HG03139 (cell line): ENCODE measurements at regions not wholly inside any gene's neighbourhood (a gene's known extent, or its start where the extent isn't known, plus 50 kb on each side); places are given as distances from the start of the nearest gene placed in this dataset.

Experiments used
- ATAC-seq: cut with Tn5 transposase; IDR thresholded peaks from one replicate; pipeline ENCODE4 v1.9.1; 2021; ENCODE audit not compliant: unreplicated experiment

DNA sequence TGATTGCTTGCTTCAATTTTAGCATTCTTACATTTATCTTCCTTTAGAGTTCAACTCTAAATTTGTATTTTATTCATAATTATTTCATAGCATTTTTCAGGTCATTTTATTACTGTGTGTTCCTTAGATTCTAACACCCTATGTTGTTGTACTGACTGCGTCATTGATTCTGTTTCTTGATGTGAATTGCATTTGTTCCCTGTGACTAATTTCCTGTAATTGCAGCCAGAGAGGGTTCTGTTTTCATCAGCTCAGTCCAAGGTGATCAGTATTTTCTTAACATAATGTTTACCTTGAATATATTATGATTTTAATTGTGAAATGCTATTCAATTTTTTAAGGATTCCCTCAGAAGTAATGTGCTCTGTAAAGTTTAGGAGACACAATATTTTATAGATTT, 970.2 kb upstream of the PIK3C3 start:
- ATAC-seq, result no peak

DNA sequence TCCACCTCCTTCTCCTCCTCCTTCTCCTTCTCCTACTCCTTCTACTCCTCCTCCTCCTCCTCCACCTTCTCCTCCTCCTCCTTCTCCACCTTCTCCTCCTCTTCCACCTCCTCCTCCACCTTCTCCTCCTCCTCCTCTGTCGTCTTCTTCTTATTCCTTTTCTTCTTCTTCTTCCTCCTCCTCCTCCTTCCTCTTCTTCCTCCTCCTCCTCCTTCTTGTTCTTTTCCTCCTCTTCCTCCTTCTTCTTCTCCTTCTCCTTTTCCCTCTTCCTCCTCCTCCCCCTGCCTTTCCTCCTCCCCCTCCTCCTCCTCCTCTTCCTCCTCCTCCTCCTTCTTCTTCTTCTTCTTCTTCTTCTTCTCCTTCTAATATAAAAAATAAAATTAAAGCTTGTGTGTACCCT, 971.2 kb upstream of the PIK3C3 start:
- no peak for ATAC-seq

DNA sequence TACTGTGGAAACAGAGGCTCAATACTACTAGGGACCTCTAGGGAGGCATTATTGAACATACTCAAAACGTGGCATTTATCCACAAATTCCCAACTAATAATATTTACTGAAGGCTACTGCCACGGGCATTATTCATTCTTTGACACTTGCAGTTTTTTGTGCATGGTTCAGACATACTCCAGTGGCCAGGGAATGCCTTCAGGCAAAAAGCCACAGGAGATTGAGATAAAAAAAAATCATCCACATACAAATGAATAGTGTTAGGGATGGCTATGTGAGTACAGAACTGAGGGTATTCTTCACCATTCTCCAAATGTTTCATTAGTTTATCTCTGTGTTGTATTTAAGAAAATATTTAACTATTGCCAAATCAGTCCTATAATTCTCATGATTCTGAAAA, 974.9 kb upstream of the PIK3C3 start:
- ATAC-seq, result no peak

DNA sequence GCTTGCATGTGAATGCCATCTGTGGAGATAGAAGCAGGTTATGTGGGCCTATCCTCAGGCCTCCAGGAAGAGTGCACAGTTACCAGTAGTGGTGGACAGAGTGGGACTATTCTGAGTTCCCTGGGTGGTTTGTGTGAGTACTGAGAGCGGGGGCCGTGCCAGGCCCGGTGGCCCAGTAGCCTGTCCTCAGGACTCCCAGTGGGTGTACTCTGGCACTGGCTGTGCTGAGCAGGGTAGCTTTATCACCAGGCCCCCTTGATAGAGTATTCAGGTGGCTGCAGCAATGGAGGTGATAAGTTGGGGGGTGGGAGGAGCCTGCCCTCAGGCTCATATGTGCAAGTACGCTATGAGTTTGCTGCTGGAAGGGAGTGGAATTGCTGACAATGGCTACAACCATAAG, 979.0 kb upstream of the PIK3C3 start:
- ATAC-seq, result no peak

- no peak for ATAC-seq
Measured at GRCh38 chr18:40974448-40974847, 980.6 kb upstream of the PIK3C3 start.

- ATAC-seq, result no peak
Measured at GRCh38 chr18:40962784-40963183, 992.2 kb upstream of the PIK3C3 start.

- ATAC-seq, result no peak
Measured at GRCh38 chr18:40957533-40958070, 997.4 kb upstream of the PIK3C3 start.

DNA sequence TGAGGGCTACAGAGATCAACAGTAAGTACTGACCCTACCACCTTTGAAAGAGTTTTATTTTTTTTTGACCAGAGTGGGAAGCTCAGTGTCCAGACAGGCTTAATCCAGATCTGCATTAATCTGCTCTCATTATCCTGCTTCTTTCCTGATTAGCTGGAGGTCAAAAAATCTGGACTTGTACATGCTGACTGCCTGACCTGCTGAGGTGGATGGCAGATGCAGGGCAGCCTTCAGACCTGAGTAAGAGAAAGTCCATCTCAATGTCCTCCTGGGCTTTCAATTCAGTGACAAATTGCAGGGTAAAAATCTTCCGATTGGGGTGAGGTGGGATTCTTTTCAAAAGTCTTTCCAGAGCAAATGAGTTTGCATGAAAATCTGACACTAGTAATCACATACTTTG, 998.8 kb upstream of the PIK3C3 start:
- ATAC-seq, result no peak

DNA sequence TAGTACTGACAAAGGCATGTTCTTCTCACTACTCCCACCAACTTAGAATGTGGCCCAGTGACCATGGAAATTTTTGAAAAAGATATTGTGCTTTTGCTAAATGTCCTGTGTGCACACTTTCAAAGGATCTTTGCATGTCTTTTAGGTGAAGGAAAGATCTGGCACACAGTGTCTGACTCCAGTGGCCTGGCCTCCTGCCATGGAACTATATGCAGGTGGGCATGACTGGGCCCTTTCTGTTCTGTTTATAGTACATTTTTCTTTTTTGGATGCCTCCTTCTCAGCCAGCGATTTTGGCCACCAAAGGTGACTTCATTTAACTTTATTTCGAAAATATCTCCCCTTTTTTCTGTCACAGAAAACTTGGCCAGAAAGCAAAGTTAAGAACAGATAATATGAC, 999.7 kb upstream of the PIK3C3 start:
- ATAC-seq, result no peak

- no peak for ATAC-seq
Measured at GRCh38 chr18:40949114-40949950, 1005.7 kb upstream of the PIK3C3 start.

GRCh38 chr18:40944576-40944975, 1010.5 kb upstream of the PIK3C3 start:
- no peak for ATAC-seq

DNA sequence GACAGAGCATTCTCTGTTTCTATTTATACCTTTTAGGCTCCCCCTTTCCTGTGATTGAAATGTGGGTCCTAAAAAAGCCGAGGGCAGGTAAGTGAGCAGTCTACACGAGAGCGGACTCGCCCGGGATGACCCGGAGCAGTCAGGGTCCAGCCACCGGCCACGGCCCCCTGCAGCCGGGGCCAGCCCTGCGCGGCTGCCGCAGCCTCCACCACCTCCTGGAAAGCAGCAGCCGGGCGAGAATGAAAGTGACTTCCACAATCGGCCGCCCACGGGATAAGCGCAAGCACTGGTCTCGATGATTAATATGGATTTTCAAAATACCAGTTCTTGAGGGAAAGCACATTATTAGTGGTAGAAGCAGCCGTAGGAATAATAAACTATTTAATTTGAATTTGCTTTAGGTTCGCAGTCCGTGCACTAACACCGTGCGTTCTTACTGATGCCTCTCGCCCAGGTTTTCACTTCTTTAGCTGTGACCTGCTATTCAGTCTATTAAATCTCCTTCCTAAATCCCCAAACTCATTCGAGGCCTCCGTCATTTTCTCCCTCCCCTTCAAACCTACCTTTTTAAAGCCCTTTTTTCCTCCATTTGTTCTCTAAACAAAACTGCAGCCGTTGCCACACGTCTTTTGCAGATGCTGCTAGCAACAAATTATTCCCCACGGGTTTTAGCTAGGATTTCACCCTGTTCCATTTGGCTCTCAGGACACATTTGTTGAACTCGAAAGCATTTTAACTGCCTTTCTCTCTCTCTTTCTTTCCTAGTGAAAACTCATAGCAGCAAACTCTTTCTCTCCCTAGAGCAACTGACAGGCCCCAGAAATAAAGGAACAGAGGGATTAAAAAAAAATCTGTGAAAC, 1015.1 kb upstream of the PIK3C3 start:
- no peak for ATAC-seq

- ATAC-seq, result no peak
Measured at GRCh38 chr18:40938615-40939014, 1016.4 kb upstream of the PIK3C3 start.

GRCh38 chr18:40937386-40937785, 1017.6 kb upstream of the PIK3C3 start:
- no peak for ATAC-seq

- ATAC-seq, result no peak
Measured at GRCh38 chr18:40935423-40935822, 1019.6 kb upstream of the PIK3C3 start.

GRCh38 chr18:40932862-40933261, 1022.2 kb upstream of the PIK3C3 start:
- no peak for ATAC-seq

- ATAC-seq, result no peak
Measured at GRCh38 chr18:40930211-40930882, 1024.7 kb upstream of the PIK3C3 start.

DNA sequence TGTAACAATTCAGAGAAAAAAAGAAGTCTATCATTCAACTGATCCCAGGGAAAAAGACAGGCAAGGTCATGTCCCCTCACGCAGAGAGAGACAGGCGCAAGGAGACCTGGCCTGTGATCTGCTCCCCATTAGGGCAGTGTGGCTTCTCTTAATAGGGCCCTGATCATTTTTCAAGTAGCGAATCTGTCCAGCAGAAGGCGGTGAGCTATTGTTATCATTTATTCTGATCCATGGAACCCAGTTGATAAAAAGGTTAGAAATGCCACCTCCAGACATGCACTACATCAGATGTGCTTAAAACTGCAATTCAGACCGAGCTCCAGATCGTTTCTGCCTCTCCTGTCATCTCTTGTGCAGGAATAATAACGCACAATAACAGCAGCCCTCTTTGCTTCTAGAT, 1025.6 kb upstream of the PIK3C3 start:
- ATAC-seq, result no peak

DNA sequence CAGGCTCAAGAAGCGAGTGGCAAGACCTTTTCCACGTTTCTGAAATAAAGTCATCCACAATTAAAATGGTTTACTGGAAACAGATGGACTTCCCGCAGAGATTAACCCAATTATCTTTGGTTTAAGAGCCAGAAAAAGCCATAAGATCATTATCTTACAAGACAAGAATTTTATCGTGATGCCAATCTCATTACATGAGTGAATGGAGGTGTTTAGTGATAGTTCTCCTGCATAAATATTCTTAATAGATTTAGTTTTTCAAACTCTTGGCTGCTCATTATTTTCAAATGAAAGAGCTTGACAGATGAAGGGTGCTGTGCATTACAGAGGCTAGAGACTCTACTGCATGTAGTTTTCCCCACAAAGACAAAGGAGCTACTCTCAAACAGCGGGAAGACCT, 1028.4 kb upstream of the PIK3C3 start:
- no peak for ATAC-seq

DNA sequence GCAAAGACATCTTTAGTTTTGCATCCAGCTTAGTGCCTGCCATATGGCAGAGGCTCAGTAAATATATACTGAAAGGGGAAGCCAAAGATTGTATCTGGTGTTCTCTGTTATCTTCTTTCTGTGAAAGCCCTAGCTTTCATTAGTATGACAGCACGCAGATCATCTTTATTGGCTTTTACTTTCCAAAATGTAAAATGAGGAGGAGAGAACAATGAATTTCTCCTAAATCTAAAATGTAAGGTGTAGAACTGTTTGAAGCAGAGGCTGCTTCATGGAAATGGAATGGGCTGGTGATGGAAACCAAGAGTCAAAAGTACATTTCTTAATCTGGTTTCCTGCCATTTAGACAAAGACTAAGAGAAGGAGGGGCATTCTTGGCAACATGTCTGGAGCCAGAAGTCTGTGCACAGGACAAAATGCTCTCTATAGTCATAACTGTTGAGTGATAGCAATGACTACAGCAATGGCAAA, 1029.9 kb upstream of the PIK3C3 start:
- ATAC-seq, result no peak
